Glutamatergic neuron (in vitro differentiated cells): ENCODE measurements at regions not wholly inside any gene's neighbourhood (a gene's known extent, or its start where the extent isn't known, plus 50 kb on each side); places are given as distances from the start of the nearest gene placed in this dataset.

Experiments
- DNase-seq: peaks from one replicate; pipeline ENCODE4 v3.0.0; 2022
- H3K27ac Mint-ChIP-seq: one replicate; pipeline ENCODE4 v1.8.0; 2020; ENCODE audit warnings: mild to moderate bottlenecking, mixed read lengths, inconsistent platforms; ENCODE audit not compliant: unreplicated experiment
- H3K27me3 Mint-ChIP-seq: one replicate; pipeline ENCODE4 v1.8.0; 2020; ENCODE audit warnings: mild to moderate bottlenecking, moderate library complexity, mixed read lengths, inconsistent platforms; ENCODE audit not compliant: unreplicated experiment
- H3K36me3 Mint-ChIP-seq: one replicate; pipeline ENCODE4 v1.8.0; 2020; ENCODE audit warnings: mild to moderate bottlenecking, mixed read lengths, inconsistent platforms; ENCODE audit not compliant: unreplicated experiment
- H3K4me1 Mint-ChIP-seq: one replicate; pipeline ENCODE4 v1.8.0; 2020; ENCODE audit warnings: mild to moderate bottlenecking, low read depth, mixed read lengths, inconsistent platforms; ENCODE audit not compliant: unreplicated experiment
- H3K4me3 Mint-ChIP-seq: one replicate; pipeline ENCODE4 v1.8.0; 2020; ENCODE audit warnings: mild to moderate bottlenecking, mixed read lengths, inconsistent platforms; ENCODE audit not compliant: unreplicated experiment
- H3K9me3 Mint-ChIP-seq: one replicate; pipeline ENCODE4 v1.8.0; 2020; ENCODE audit warnings: mild to moderate bottlenecking, moderate library complexity, mixed read lengths, inconsistent platforms; ENCODE audit not compliant: unreplicated experiment
- TF ChIP-seq, protein P1 (sequence below): fragments of 200-600 bp; sonication (generic); IDR thresholded peaks from one replicate; pipeline ENCODE4 v1.5.0; 2021; ENCODE audit not compliant: partially characterized antibody, unreplicated experiment

DNA sequence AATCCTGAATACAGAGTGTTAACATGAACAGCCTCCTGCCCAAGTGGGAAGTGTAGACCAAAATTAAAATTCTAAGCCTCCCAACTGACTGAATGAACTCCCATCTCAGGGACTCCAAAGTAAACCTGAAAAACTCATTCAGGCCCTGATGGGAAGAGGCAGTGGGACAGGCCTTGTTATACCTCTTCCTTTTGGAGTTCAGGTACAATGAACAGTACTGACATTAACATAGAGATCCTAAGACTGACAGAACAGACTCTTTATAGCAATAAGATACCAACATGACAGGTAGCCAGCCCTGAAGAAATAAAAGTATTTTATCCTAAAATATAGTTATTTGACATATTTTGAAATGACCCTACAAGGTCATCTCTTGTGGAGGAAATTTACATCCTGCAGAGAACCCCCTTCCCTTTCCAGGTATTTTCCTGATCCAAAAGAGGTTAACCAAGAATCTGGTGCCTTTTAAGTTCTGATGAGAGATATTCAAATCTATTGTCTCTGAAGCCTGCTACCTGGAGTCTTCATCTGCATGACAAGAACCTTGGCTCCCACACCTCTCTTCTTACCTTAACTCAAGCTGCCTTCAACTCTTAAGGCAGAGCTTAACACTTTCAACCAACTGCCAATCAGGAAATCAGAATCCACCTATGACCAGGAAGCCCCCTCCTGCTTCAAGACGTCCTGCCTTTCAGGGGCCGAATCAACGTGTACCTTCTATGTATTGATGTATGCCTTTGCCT is 103.3 kb upstream of the PFKP start:
- peaks cover 4% of the 10 kb centered on the region for H3K9me3 Mint-ChIP-seq
- H3K36me3 Mint-ChIP-seq = peaks cover 4% of the 10 kb centered on the region
- no peaks in the 10 kb centered on the region for H3K4me1 Mint-ChIP-seq
- peaks cover 4% of the 10 kb centered on the region for H3K27me3 Mint-ChIP-seq
- no peak for DNase-seq
- H3K27ac Mint-ChIP-seq = no peak overlapping the region
- no peak overlapping the region for H3K4me3 Mint-ChIP-seq
- TF ChIP-seq, protein P1, sequence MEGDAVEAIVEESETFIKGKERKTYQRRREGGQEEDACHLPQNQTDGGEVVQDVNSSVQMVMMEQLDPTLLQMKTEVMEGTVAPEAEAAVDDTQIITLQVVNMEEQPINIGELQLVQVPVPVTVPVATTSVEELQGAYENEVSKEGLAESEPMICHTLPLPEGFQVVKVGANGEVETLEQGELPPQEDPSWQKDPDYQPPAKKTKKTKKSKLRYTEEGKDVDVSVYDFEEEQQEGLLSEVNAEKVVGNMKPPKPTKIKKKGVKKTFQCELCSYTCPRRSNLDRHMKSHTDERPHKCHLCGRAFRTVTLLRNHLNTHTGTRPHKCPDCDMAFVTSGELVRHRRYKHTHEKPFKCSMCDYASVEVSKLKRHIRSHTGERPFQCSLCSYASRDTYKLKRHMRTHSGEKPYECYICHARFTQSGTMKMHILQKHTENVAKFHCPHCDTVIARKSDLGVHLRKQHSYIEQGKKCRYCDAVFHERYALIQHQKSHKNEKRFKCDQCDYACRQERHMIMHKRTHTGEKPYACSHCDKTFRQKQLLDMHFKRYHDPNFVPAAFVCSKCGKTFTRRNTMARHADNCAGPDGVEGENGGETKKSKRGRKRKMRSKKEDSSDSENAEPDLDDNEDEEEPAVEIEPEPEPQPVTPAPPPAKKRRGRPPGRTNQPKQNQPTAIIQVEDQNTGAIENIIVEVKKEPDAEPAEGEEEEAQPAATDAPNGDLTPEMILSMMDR = no peak

DNA sequence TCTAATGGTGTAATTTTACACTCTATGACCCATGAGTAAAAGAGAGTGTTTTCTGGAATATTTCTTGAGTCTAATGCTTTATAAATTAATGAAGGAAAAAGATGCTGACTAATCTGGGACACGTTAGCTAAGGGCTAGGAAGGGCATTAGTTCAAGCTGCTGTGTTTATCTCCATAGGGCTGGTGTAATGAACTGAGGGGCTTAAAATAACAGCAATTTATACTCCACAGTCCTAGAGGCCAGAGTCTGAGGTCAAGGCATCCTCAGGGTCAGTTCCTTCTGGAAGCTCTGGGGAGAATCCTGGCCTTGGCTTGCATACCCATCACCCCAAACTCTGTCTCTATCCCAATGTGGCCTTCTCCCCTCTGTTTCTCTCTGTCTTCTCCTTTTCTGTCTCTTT is 105.2 kb upstream of the PFKP start:
- Mint-ChIP-seq H3K36me3 (peaks cover 4% of the 10 kb centered on the region), H3K27me3 (peaks cover 4% of the 10 kb centered on the region), H3K4me1 (no peaks in the 10 kb centered on the region), H3K4me3 (no peak overlapping the region), H3K27ac (no peak overlapping the region), H3K9me3 (peaks cover 4% of the 10 kb centered on the region)
- no peak for DNase-seq
- TF ChIP-seq, protein P1 = no peak

DNA sequence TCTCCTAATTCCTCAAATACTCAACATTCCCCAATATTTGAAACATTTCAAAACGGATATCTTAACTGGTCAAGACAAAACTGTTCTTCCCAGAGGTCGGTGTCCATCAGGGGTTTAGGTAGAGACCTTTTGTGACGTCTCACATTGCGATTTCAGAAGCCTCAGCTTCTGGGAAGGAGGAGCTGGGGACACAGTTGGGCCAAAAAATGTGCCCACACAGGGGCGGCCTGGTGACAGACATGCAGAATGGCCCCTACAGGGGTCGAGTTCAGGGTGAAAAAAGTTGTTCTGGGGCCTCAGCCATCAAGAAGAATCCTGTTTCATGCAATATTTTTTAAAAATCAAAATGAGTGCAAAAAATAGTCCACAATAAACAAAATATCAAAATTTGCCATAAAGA is 108.7 kb upstream of the PFKP start:
- TF ChIP-seq, protein P1 = no peak
- Mint-ChIP-seq H3K4me3 (no peak overlapping the region), H3K27ac (no peak overlapping the region), H3K9me3 (peaks cover 4% of the 10 kb centered on the region), H3K27me3 (peaks cover 4% of the 10 kb centered on the region), H3K36me3 (peaks cover 4% of the 10 kb centered on the region), H3K4me1 (no peaks in the 10 kb centered on the region)
- DNase-seq = no peak

DNA sequence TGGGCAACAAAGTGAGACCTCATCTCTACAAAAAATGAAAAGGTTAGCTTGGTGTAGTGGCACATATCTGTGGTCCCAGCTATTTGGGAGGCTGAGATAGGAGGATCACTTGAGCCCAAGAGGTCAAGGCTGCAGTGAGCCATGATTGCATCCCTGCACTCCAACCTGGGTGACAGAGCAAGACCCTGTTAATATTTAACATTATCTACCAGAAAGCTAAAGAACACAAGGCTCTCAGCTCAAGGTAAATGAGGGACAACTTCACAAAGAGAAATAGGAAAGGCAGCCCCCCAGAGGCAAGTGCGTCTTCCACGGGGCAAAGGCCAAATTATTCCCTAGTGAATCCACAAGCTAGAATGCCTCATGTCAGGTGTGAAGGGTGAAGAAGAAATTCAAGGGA is 109.6 kb upstream of the PFKP start:
- H3K27ac Mint-ChIP-seq = no peak overlapping the region
- no peaks in the 10 kb centered on the region for H3K4me1 Mint-ChIP-seq
- H3K9me3 Mint-ChIP-seq = peaks cover 4% of the 10 kb centered on the region
- DNase-seq = no peak
- H3K27me3 Mint-ChIP-seq = peaks cover 2% of the 10 kb centered on the region
- TF ChIP-seq, protein P1 = no peak
- no peak overlapping the region for H3K4me3 Mint-ChIP-seq
- H3K36me3 Mint-ChIP-seq = peaks cover 4% of the 10 kb centered on the region

DNA sequence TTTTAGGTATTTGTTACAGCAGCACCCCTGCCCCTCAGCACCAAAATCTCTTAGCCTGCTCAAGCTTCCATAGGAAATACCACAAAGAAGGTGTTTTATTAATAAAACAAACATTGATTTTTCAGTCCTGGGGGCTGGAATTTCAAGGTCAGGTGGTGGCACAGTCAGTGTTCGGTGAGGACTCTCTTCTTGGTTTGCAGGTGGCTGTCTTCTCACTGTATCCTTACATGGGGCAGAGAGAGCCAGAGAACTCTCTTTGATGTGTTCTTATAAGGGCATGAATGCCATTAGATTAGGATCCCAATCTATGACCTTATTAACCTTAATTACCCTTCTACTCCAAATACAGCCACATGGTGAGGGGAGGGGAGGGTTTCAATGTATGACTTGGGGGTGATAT is 112.3 kb upstream of the PFKP start:
- H3K36me3 Mint-ChIP-seq = no peaks in the 10 kb centered on the region
- peaks cover 2% of the 10 kb centered on the region for H3K27me3 Mint-ChIP-seq
- H3K4me1 Mint-ChIP-seq = no peaks in the 10 kb centered on the region
- H3K27ac Mint-ChIP-seq = no peak overlapping the region
- TF ChIP-seq, protein P1 = no peak
- no peak overlapping the region for H3K4me3 Mint-ChIP-seq
- peaks cover 2% of the 10 kb centered on the region for H3K9me3 Mint-ChIP-seq
- no peak for DNase-seq
